NCI-H446 (cell line): ENCODE measurements at regions not wholly inside any gene's neighbourhood (a gene's known extent, or its start where the extent isn't known, plus 50 kb on each side); places are given as distances from the start of the nearest gene placed in this dataset.
A peak's percentile ranks its signal among the peaks of the same experiment; 100 is the strongest.
"Not testable (repeated sequence)": the region's sequence is repeated elsewhere in the genome, so short reads cannot be mapped to it uniquely, and the experiment has no call there.

Experiments used
- DNase-seq, 2 experiments: peaks; one replicate each; lab custom pipeline; 2025; lab: John Stamatoyannopoulos, UW

DNA sequence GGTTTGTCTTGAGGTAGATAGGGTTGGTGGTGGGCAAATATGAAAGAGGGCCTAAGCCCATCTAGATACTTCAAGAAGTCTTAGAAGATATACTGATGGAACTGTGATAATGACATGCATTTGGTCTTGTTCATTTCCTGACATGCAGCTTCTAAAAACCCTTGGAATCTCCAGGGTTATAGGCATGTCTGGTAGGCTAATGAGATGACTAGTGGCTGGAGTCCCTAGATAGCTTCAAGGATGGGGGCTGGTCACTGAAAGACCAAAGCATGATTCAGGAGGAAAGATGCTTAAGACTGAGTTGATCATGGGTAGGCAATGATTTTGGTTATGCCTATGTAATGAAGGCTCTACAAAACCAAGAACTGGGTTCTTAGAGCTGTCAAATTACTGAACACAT is 217.9 kb upstream of the MOCS1 start:
- no peak for DNase-seq

DNA sequence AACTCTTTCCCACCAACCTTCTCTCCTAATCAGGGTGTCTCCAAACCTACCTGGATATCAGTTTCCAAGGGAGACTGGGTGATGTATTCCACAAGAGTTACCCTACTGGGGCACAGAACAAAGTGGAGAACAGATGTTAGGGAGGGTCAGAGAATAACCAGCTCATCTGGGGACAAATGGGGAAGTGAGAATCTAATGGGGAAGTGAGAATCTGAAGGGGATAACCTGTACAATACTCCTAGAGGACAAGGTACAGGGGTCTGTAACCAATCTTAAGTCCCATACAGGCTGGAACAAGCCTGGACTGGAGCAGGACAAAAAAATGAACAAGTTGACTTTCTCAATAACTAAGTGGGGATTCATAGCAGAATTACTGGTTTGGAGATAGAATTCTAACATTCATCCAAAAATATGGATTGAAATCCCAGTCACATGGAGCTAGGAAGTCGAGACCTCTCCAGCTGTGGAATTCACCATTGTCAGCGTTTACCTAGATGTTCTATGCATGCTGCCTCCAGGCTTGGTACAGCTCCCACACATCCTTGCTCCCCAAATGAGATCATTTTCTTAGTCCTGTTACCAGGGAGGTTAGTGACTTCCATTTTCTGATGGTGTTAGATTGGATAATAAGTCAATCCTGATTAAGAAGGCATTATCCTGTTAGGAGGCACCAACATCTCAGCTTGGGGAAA is 214.8 kb upstream of the MOCS1 start:
- no peak for DNase-seq

GRCh38 chr6:40146902-40147301 is 212.6 kb upstream of the MOCS1 start:
- DNase-seq, result no peak

GRCh38 chr6:40139447-40139846 is 205.2 kb upstream of the MOCS1 start:
- no peak for DNase-seq

DNA sequence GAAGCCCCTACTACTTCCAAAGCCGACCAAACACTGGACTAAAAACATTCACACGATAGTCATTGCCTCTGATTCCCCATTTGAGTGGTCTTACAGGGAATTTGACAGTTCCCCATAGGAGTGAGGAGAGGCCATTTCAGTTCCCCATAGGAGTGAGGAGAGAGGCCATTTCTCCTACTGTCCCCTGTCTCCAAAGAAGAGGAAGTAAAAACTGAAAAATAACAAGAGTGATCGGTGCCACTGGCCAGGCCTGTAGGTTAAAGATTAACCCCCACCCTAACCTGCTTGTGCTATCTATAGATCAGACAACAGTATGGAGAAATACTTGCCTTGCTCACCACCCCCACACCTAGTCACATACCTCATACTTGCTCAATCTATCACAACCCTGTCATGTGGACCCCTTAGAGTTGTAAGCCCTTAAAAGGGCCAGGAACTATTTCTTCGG is 204.0 kb upstream of the MOCS1 start:
- no peak for DNase-seq

GRCh38 chr6:40135491-40136072 is 201.3 kb upstream of the MOCS1 start:
- DNase-seq, result no peak

DNA sequence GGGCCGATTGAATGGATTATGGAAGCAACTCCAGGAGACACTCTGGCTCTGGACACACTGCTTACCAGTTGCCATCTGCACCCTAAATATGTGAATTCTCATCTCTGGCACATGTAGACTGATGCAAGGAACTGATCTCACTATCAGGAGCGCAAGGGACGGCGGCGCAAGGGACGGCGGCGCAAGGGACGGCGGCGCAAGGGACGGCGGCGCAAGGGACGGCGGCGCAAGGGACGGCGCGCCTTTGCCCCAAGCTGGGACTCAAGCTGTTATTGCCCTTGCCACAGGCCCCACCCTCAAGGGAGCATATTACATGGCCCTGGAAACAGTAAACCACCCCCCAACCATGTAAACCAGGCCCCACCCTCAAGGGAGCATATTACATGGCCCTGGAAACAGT is 199.7 kb upstream of the MOCS1 start:
- not testable (repeated sequence) for DNase-seq

DNA sequence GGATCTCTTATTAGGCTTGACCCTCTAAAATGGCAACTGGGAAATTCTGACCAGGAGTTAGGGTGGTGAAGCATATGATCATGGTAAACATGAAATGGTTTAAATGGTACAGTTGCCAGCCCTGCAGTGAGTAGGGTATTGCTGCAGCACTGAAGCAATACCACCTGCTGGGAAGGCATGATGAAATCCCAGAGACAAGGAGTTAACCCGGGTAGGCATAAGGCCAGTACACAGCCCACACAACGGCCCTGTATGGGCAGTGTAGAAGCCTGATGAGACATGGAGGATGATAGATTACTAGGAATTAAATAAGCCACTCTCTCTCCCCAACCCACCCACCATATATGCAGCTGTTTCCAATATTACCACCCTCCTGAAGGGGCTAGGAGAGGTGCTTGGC is 197.4 kb upstream of the MOCS1 start:
- no peak for DNase-seq

DNA sequence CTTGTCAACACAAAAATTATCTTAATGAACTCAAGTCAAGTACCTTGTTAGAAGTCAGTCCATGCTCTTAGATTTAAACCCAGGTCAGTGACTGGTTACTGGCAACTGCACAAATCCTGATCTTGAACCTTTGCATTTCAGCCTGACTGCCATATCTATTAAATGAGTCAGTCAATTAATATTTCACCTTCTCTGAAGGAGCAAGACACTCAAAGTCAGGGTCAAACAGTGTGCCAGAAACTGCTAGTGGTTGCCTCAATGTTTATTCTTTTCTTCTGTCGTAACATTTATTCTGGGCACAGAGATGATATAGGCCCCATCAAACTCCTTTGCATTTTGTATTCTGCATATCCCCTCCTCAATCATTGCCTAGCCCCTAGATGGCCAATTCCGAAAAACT is 193.9 kb upstream of the MOCS1 start:
- no peak for DNase-seq

- no peak for DNase-seq
These were observed 191.6 kb upstream of the MOCS1 start for GRCh38 chr6:40125680-40126394.

GRCh38 chr6:40124924-40125323 is 190.7 kb upstream of the MOCS1 start:
- DNase-seq, result no peak

GRCh38 chr6:40116832-40117231 is 182.6 kb upstream of the MOCS1 start:
- DNase-seq, result no peak

- DNase-seq, result no peak
These were observed 178.1 kb upstream of the MOCS1 start for GRCh38 chr6:40112350-40112749.

GRCh38 chr6:40108736-40109135 is 174.5 kb upstream of the MOCS1 start:
- no peak for DNase-seq

- DNase-seq, result no peak
These were observed 172.6 kb upstream of the MOCS1 start for GRCh38 chr6:40106840-40107239.

DNA sequence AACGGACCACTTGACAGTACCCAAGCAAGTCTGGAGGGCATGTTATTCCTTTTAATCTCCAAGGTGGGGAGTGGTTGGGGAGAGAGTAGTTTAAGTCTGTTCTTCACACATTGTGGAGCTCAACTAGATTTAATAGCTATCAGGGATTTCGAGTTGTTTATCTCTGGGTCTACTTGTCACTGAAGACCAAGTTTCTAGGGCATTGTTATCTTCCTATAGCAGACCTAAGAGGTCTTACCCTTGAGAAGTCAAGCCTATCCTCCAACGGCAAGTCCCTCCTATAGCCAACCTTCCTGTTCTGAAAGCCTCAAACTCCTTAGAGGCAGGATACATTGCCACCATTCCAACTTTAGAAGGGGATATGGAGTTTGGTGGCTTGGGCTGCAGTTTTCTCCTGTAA is 164.5 kb upstream of the MOCS1 start:
- DNase-seq, result no peak

GRCh38 chr6:40097590-40097989 is 163.3 kb upstream of the MOCS1 start:
- no peak for DNase-seq

DNA sequence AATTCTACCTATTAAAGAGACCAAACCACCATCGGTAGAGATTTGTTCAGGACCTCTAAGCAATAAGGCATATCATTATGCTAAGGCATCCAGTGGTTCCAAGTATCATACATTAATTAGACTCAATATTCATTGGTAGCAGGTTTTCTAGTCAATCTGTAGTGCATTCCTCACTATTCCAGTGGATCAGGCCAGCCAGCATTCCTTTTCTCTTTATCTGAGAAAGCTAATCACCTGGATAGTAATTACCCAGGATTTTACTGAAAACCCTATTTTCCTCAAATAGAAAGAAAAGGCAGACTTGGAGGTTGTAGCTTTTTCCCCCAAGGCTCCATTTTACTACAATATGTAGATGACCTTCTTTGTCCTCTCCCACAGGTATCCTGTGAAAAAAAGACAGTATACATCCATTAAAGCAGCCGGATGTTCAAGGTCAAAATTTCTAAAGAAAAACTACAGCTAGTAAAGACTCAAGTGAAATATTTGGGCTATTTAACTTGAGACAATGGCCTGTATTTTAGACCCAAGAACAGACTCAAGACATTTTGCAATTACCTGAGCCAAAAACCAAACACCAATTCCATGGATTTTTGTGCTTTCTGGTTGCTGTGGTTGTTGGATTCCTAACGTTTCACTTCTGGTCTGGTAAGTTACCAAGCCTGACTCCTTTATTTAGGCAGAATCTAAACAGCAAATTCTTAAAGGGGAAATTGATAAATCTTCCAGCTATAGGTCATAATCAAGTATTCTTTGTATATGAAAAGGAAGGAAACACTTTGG is 149.1 kb upstream of the MOCS1 start:
- no peak for DNase-seq

- no peak for DNase-seq
These were observed 148.2 kb upstream of the MOCS1 start for GRCh38 chr6:40082278-40083043.

- peak in 1 of 2 experiments; percentile 14 for DNase-seq
These were observed 143.5 kb upstream of the MOCS1 start for GRCh38 chr6:40077736-40078135.

- DNase-seq, result no peak
These were observed 143.1 kb upstream of the MOCS1 start for GRCh38 chr6:40077315-40077714.
